ENCODE measurements at regions not wholly inside any gene's neighbourhood (a gene's known extent, or its start where the extent isn't known, plus 50 kb on each side); places are given as distances from the start of the nearest gene placed in this dataset.

- H3K27me3 ChIP-seq (replicated peaks): no peaks in the 10 kb centered on the region
- H3K4me3 ChIP-seq: no peak overlapping the region
- no peak for DNase-seq (ENCODE audit: low read depth in 1 of 2, low spot score in 2 of 2)
- H3K9me3 ChIP-seq (replicated peaks): no peaks in the 10 kb centered on the region
- no peaks in the 10 kb centered on the region for H3K36me3 ChIP-seq
- H3K4me1 ChIP-seq (replicated peaks): no peaks in the 10 kb centered on the region
- H3K27ac ChIP-seq: no peak overlapping the region
These were observed 73.9 kb upstream of the FSTL5 start for GRCh38 chr4:162237676-162238075.

DNA sequence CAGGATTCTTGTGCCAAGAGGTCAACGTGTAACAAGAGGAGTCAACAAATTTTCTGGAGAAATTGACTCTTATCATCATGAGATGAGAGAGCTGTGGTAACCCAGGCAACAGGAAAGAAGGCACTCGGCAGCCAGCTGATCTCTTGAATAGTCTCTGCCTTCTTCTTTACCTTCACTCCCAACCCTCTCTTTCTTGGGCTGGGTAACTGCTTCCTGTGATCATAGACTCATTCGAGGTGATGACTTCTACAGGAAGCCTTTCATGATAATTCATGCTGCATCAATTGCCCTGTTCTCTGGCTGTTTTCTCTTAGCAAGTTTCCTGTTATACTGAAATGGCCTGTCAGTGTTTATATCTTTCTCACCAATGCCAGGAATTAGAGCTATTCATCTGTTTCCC is 70.8 kb upstream of the FSTL5 start:
- Histone ChIP-seq H3K27ac (no peak overlapping the region), H3K27me3 (replicated peaks) (no peaks in the 10 kb centered on the region), H3K4me1 (replicated peaks) (no peaks in the 10 kb centered on the region), H3K4me3 (no peak overlapping the region), H3K36me3 (no peaks in the 10 kb centered on the region), H3K9me3 (replicated peaks) (no peaks in the 10 kb centered on the region)
- no peak for DNase-seq (ENCODE audit: low read depth in 1 of 2, low spot score in 2 of 2)

GRCh38 chr4:162232349-162232748 is 68.5 kb upstream of the FSTL5 start:
- no peak overlapping the region for H3K27ac ChIP-seq
- no peaks in the 10 kb centered on the region for H3K36me3 ChIP-seq
- no peaks in the 10 kb centered on the region for H3K9me3 ChIP-seq (replicated peaks)
- H3K4me3 ChIP-seq: no peak overlapping the region
- H3K27me3 ChIP-seq (replicated peaks): no peaks in the 10 kb centered on the region
- DNase-seq (ENCODE audit: low read depth in 1 of 2, low spot score in 2 of 2): no peak
- H3K4me1 ChIP-seq (replicated peaks): no peaks in the 10 kb centered on the region

DNA sequence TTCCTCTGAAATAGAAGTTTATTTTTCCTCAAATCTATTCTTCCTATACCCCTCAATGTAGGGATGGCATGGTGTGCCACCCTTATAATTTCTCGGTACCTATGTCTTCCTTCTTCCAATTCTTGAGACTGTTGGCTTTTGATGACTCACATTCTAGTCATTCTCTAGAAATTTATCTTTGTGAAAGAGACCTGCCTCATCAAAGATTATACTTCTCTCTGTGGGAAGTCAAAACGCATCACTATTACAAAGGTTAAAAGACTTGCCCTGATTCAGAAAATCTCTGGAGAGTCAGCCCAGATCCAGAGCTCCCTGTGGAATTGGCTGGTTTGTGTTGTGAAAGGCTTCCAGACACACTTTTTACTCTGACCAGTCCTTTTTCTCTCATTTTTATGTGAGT is 65.9 kb upstream of the FSTL5 start:
- H3K27ac ChIP-seq: no peak overlapping the region
- no peak overlapping the region for H3K4me3 ChIP-seq
- no peaks in the 10 kb centered on the region for H3K36me3 ChIP-seq
- H3K9me3 ChIP-seq (replicated peaks): no peaks in the 10 kb centered on the region
- DNase-seq (ENCODE audit: low read depth in 1 of 2, low spot score in 2 of 2): no peak
- no peaks in the 10 kb centered on the region for H3K27me3 ChIP-seq (replicated peaks)
- H3K4me1 ChIP-seq (replicated peaks): no peaks in the 10 kb centered on the region

DNA sequence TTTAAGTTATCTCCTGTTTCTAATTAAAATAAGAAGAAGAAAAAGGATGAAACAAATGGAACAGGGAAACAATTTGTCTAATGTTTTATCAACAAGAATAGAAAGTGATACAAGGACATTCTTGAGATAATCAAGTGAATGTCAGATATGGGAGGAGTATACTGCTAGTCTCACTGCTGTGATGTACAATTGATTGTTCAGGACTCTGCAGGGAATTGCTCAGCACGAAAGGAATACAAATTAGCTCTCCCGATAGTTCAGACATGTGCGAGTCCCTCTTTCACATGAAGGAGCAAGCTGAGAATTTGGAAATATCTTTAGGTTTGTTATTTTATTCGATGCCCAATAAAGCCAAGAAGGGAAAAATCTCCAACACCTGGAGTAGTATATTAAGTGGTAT is 57.3 kb upstream of the FSTL5 start:
- DNase-seq (ENCODE audit: low read depth in 1 of 2, low spot score in 2 of 2): no peak
- no peak overlapping the region for H3K27ac ChIP-seq
- no peaks in the 10 kb centered on the region for H3K27me3 ChIP-seq (replicated peaks)
- H3K9me3 ChIP-seq (replicated peaks): no peaks in the 10 kb centered on the region
- H3K4me3 ChIP-seq: no peak overlapping the region
- no peaks in the 10 kb centered on the region for H3K36me3 ChIP-seq
- no peaks in the 10 kb centered on the region for H3K4me1 ChIP-seq (replicated peaks)
